Neural progenitor cell (in vitro differentiated cells): ENCODE measurements at regions not wholly inside any gene's neighbourhood (a gene's known extent, or its start where the extent isn't known, plus 50 kb on each side); places are given as distances from the start of the nearest gene placed in this dataset.

Experiments used
- DNase-seq: peaks from one replicate; pipeline ENCODE4 v3.0.0-alpha.2; 2016; ENCODE audit warnings: low spot score
- H2AFZ ChIP-seq: fragments of 200-600 bp; sonication (generic); replicated peaks from 2 replicates; pipeline ENCODE4 v1.6.1; 2016; ENCODE audit warnings: antibody characterized with exemption
- H3F3A ChIP-seq: fragments of 200-600 bp; sonication (generic); 2 replicates; pipeline ENCODE4 v1.6.1; 2016; ENCODE audit warnings: antibody characterized with exemption, low read depth
- H3K27ac ChIP-seq: fragments of 200-600 bp; sonication (generic); 2 replicates; pipeline ENCODE4 v1.5.1; 2016; ENCODE audit warnings: mild to moderate bottlenecking
- H3K27me3 ChIP-seq: fragments of 200-600 bp; sonication (generic); 2 replicates; pipeline ENCODE4 v1.6.1; 2016; ENCODE audit warnings: mild to moderate bottlenecking, moderate library complexity
- H3K36me3 ChIP-seq: fragments of 200-600 bp; sonication (generic); 2 replicates; pipeline ENCODE4 v1.5.1; 2016
- H3K4me1 ChIP-seq: fragments of 200-600 bp; sonication (generic); 2 replicates; pipeline ENCODE4 v1.6.1; 2016; ENCODE audit warnings: mixed run types
- H3K4me2 ChIP-seq: fragments of 200-600 bp; sonication (generic); 2 replicates; pipeline ENCODE4 v1.6.1; 2016
- H3K4me3 ChIP-seq: fragments of 200-600 bp; sonication (generic); 2 replicates; pipeline ENCODE4 v1.5.1; 2016
- H3K79me2 ChIP-seq: fragments of 200-600 bp; sonication (generic); 2 replicates; pipeline ENCODE4 v1.6.1; 2016; ENCODE audit warnings: low read depth
- H3K9ac ChIP-seq: fragments of 200-600 bp; sonication (generic); 2 replicates; pipeline ENCODE4 v1.6.1; 2016
- H3K9me3 ChIP-seq: fragments of 200-600 bp; sonication (generic); 2 replicates; pipeline ENCODE4 v1.5.1; 2016; ENCODE audit warnings: low read depth
- H4K20me1 ChIP-seq: fragments of 200-600 bp; sonication (generic); 2 replicates; pipeline ENCODE4 v1.6.1; 2016; ENCODE audit warnings: low read depth
- H3K27ac Mint-ChIP-seq: 3 replicates; pipeline ENCODE4 v1.8.0; 2021; ENCODE audit warnings: mixed read lengths
- H3K27me3 Mint-ChIP-seq: 2 replicates; pipeline ENCODE4 v1.8.0; 2022; ENCODE audit warnings: low read depth, mild to moderate bottlenecking, inconsistent platforms, moderate library complexity, mixed read lengths; ENCODE audit not compliant: insufficient read depth
- H3K36me3 Mint-ChIP-seq: 3 replicates; pipeline ENCODE4 v1.8.0; 2021; ENCODE audit warnings: mixed read lengths
- H3K4me1 Mint-ChIP-seq: 3 replicates; pipeline ENCODE4 v1.8.0; 2021; ENCODE audit warnings: mixed read lengths
- H3K4me3 Mint-ChIP-seq: 3 replicates; pipeline ENCODE4 v1.8.0; 2021; ENCODE audit warnings: mild to moderate bottlenecking, moderate library complexity, mixed read lengths
- H3K9me3 Mint-ChIP-seq: 3 replicates; pipeline ENCODE4 v1.8.0; 2020; ENCODE audit warnings: mixed read lengths
- EZH2 ChIP-seq: fragments of 200-600 bp; sonication (generic); IDR thresholded peaks from 2 replicates; pipeline ENCODE4 v1.6.1; 2017; ENCODE audit warnings: antibody characterized with exemption, mild to moderate bottlenecking, moderate library complexity
- EZH2phosphoT487 ChIP-seq: fragments of 200-600 bp; sonication (generic); IDR thresholded peaks from 2 replicates; pipeline ENCODE4 v1.6.1; 2017; ENCODE audit warnings: antibody characterized with exemption
- TF ChIP-seq, protein P1 (sequence below): fragments of 200-600 bp; sonication (generic); IDR thresholded peaks from 2 replicates; pipeline ENCODE4 v1.5.1; 2017; ENCODE audit warnings: antibody characterized with exemption, mild to moderate bottlenecking

DNA sequence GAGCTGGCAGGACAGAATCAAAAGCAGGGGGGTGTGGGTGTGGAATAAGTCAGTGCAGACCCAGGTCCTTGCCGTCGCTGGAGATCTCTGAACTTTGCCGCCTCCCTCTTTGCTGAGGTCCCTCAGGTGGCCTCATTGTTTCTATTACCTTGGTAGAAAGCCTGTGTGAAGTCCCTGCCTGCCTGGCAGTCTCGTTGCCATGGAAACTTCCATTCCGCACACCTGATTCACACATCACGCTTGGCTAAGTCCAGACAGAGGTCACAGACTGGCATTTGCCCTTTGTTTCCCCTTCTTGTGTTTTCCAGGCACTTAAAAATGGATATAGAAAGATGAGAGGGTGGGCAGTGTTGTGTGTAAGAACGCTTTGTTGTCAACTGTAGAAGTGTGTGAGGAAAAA, 260.6 kb downstream of the PRL start:
- H3K4me1 Mint-ChIP-seq: peaks cover 36% of the 10 kb centered on the region
- Histone ChIP-seq H4K20me1 (peaks cover 12% of the 10 kb centered on the region), H3K4me2 (peak overlapping the region; percentile 68), H3K9ac (no peak overlapping the region), H3K36me3 (peaks cover 7% of the 10 kb centered on the region), H3K4me1 (peaks cover 24% of the 10 kb centered on the region), H3K27ac (no peak overlapping the region), H3K79me2 (peaks cover 20% of the 10 kb centered on the region), H3F3A (peaks cover 12% of the 10 kb centered on the region), H2AFZ (no peak overlapping the region), H3K9me3 (peaks cover 7% of the 10 kb centered on the region), H3K4me3 (no peak overlapping the region), H3K27me3 (no peaks in the 10 kb centered on the region)
- no peaks in the 10 kb centered on the region for H3K27me3 Mint-ChIP-seq
- peaks cover 27% of the 10 kb centered on the region for H3K9me3 Mint-ChIP-seq
- H3K27ac Mint-ChIP-seq: no peak overlapping the region
- TF ChIP-seq EZH2 (no peak), EZH2phosphoT487 (no peak)
- TF ChIP-seq, protein P1, sequence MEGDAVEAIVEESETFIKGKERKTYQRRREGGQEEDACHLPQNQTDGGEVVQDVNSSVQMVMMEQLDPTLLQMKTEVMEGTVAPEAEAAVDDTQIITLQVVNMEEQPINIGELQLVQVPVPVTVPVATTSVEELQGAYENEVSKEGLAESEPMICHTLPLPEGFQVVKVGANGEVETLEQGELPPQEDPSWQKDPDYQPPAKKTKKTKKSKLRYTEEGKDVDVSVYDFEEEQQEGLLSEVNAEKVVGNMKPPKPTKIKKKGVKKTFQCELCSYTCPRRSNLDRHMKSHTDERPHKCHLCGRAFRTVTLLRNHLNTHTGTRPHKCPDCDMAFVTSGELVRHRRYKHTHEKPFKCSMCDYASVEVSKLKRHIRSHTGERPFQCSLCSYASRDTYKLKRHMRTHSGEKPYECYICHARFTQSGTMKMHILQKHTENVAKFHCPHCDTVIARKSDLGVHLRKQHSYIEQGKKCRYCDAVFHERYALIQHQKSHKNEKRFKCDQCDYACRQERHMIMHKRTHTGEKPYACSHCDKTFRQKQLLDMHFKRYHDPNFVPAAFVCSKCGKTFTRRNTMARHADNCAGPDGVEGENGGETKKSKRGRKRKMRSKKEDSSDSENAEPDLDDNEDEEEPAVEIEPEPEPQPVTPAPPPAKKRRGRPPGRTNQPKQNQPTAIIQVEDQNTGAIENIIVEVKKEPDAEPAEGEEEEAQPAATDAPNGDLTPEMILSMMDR: no peak
- peak; percentile 81 for DNase-seq
- H3K4me3 Mint-ChIP-seq: no peak overlapping the region
- H3K36me3 Mint-ChIP-seq: peaks cover 43% of the 10 kb centered on the region

DNA sequence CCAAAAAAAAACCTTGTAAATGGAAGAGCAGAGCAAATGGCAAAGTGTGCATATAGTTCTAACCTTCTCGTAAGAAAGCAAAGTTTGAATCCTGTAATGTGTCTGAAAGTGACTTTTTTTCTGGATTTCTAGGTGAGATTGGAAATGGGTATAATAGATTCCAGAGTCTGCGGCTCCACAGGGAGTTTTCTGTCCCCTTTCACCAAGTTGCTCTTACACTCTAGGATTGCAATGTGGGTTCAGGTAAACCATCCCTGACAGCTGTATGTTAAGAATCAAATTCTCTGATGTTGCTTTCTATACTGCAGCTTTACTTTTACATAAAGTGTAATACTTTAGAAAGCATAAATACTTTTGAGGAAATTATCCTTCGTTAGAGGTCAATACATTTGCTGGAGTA, 260.1 kb downstream of the PRL start:
- Histone ChIP-seq H3K27ac (no peak overlapping the region), H4K20me1 (peaks cover 12% of the 10 kb centered on the region), H3K36me3 (peaks cover 7% of the 10 kb centered on the region), H3K4me1 (peaks cover 24% of the 10 kb centered on the region), H2AFZ (no peak overlapping the region), H3K9ac (no peak overlapping the region), H3K79me2 (peaks cover 20% of the 10 kb centered on the region), H3F3A (peaks cover 12% of the 10 kb centered on the region), H3K27me3 (no peaks in the 10 kb centered on the region), H3K9me3 (peaks cover 7% of the 10 kb centered on the region), H3K4me3 (no peak overlapping the region), H3K4me2 (peak overlapping the region; percentile 68)
- Mint-ChIP-seq H3K4me1 (peaks cover 36% of the 10 kb centered on the region), H3K27ac (no peak overlapping the region), H3K9me3 (peaks cover 27% of the 10 kb centered on the region), H3K27me3 (no peaks in the 10 kb centered on the region), H3K4me3 (no peak overlapping the region), H3K36me3 (peaks cover 43% of the 10 kb centered on the region)
- DNase-seq: peak; percentile 18
- TF ChIP-seq EZH2phosphoT487: no peak
- no peak for TF ChIP-seq EZH2
- TF ChIP-seq, protein P1: no peak

DNA sequence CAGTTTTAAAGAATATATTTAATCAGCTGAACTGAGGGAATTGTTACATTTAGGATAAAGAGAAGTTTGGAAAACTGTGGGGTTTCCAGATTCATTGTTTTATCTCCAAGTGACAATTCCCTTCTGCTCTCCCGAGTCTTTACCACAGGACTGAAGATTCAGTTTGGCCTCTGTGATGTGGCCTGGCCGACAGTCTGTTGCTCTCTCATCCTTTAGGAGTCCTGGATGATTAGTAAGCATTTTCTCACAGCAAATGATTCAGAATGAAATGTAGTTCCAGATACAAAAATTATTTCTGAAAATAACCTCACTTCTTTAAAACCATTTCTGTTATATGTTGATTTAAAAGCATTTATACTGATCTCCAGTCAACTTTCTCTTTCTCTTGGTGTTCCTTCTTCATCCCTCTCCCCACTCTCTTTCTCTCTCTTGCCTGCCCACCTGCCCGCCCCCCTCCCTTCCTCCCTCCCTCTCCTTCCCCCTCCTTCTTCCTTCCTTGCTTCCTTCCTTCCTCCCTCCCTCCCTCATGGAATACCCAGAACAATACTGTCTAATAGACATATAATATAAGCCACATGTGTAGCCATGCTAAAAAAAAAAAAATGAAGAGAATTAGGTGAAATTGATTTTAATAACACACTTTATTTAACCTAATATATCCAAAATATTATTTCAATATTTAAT, 254.9 kb downstream of the PRL start:
- TF ChIP-seq, protein P1: no peak
- TF ChIP-seq EZH2phosphoT487 (no peak), EZH2 (no peak)
- Histone ChIP-seq H3K4me3 (no peak overlapping the region), H2AFZ (no peak overlapping the region), H3K4me1 (peaks cover 1% of the 10 kb centered on the region), H3K27me3 (no peaks in the 10 kb centered on the region), H3K36me3 (peaks cover 7% of the 10 kb centered on the region), H3F3A (no peaks in the 10 kb centered on the region), H3K9ac (no peak overlapping the region), H3K9me3 (peaks cover 7% of the 10 kb centered on the region), H3K79me2 (peaks cover 17% of the 10 kb centered on the region), H4K20me1 (peaks cover under 1% of the 10 kb centered on the region), H3K4me2 (no peak overlapping the region), H3K27ac (no peak overlapping the region)
- no peak overlapping the region for H3K4me3 Mint-ChIP-seq
- H3K27me3 Mint-ChIP-seq: peaks cover 3% of the 10 kb centered on the region
- H3K9me3 Mint-ChIP-seq: peaks cover 27% of the 10 kb centered on the region
- H3K36me3 Mint-ChIP-seq: peaks cover 56% of the 10 kb centered on the region
- no peak overlapping the region for H3K27ac Mint-ChIP-seq
- H3K4me1 Mint-ChIP-seq: peaks cover 21% of the 10 kb centered on the region
- no peak for DNase-seq
